Ammon's horn (tissue), 1 donor: ENCODE measurements at regions not wholly inside any gene's neighbourhood (a gene's known extent, or its start where the extent isn't known, plus 50 kb on each side); places are given as distances from the start of the nearest gene placed in this dataset.

Experiments
- DNase-seq: peaks from one replicate; pipeline ENCODE4 v3.0.0-alpha.2; 2016; ENCODE audit warnings: low spot score

DNA sequence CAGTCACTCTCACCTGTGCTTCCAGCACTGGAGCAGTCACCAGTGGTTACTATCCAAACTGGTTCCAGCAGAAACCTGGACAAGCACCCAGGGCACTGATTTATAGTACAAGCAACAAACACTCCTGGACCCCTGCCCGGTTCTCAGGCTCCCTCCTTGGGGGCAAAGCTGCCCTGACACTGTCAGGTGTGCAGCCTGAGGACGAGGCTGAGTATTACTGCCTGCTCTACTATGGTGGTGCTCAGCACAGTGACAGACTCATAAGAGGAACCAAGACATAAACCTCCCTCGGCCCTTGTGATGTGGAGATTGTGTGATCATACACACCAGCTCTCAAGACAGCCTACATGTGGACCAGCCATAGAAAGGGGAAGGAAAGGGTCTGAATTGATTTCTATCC is 113.3 kb downstream of the ZNF280B start:
- no peak for DNase-seq

DNA sequence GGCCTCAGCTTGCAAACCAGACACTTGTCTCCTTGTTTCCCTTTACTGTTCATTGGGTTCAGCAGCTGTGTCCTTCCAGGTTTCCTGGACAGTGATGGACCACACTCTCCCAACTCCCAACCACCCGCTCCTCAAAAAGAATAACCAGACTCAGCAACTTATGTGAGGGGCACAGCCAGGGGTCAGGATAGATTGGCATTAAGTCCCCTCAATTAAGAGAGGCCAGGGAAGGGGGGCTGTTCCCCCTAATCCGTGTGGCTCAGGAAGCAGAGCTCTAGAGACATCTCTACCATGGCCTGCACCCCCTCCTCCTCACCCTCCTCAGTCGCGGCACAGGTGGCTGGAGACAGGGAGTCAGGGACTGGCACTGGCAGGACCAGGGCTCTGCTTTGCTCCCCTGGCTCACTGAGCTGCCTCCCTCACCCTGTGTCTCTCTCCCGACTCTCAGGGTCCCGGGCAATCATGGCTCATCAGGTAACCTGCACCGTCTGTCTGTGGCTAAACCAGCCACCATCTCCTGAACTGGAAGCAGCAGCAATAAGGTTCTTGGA is 111.7 kb downstream of the ZNF280B start:
- no peak for DNase-seq

DNA sequence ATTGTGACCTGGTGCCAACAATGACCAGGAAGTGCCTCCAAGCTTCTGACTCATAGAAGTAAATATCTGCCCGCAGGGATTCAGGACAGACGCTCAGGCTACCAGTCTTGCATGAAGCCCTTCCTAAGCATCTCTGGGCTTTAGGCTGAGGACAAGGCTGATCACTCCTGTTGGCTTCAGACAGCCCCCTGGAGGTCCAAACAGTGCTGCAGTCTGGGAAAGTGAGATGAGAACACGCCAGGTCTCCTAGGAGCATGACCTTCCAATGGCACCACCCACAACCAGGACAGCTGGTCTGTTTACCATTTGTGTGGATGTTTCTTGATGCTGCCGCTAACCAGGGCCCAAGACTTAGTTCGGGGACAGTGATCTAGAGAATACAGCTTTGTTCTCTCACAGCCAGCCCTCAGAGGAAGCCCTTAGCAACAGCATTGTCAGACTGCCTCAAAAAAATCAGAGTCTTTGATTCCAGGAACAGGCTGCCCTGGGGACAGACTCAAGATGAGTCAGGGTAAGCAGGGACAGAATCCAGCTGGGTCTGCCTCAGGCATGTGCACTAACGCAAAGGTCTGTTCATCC is 111.2 kb downstream of the ZNF280B start:
- peak; percentile 63 for DNase-seq

DNA sequence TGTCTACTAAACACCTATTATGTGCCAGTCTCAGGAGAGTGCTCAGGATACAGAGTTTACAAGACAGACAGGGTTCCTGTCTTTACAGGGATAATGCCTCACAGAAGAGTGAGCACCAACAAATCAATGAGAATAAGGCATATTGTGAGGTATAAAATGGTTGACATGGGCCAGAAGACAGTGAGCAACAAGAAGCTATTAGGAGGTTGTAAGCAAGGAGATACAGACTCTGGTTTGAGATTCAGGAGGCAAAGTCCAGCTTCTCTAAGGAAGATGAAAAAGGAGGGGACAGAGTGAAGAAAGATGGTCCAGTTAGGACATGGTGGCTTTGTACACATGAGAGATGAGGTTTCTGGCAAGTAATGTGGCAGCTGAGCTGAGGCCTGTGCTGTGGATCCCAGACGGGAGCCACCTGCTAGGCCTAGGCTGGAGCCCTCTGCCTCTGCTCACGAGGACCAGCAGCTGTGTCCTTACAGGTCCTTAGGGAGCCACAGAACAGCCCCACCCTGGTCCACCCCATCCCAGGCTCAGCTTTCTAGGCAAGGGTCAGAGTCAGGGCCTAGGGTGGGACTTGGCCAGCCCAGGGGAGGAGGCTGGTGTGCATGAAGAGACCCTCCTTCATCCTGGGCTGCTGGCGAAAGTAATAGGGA is 110.5 kb downstream of the ZNF280B start:
- DNase-seq, result no peak

DNA sequence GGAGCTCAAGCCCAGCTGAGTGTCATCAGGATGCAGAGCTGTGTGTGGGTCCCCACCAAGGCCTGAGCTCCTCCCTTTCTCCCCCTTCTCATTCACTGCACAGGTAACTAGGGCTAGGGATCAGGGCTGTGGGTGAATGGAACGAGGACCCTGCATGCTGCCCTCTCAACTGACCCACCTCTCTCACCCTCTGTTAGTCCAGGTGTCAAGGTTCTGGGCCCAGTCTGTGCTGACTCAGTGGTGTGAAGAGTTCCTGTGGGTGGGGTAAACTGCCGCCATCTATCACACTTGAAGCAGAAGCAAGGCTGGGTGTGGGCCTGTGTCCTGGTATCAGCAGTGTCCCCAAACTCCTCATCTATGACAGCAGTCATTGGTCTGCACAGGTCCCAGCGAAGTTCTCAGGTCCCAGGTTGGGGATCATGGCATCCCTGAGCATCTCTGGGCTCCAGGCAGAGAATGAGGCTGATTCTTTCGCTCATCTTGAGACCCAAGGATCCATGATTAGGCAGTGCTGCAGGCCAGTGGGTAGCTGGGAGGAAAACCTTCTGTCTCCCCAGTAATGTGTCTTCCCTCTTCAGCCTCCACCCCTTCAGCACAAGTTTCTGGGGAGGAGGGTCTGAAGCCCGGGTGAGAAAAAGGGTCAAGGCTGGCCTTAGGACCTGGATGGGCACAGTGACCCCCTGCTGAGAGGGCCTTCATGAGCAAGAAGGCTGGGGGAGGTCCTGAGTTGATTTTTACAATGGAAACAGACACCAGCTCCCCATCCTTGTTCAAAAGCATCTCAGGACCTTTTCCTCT is 109.8 kb downstream of the ZNF280B start:
- no peak for DNase-seq

DNA sequence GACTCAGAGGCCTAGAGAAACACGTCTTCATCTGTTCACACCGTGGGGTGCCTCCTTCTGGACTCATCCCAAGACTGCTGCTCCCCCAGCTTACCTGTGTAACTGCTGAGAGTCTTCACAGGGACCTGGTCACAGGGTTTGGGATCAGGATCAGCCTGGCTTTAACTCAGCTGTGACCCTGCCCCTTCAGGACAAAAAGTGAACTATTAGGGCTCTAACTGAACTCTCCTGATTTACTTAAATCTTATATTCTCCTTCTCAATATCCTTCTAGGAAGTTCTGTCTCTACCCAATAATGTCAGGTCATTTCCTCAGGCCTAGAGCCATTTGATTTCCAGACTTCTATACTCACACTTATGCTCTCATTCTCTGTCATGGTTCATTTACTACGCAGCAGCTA is 108.4 kb downstream of the ZNF280B start:
- DNase-seq, result no peak

DNA sequence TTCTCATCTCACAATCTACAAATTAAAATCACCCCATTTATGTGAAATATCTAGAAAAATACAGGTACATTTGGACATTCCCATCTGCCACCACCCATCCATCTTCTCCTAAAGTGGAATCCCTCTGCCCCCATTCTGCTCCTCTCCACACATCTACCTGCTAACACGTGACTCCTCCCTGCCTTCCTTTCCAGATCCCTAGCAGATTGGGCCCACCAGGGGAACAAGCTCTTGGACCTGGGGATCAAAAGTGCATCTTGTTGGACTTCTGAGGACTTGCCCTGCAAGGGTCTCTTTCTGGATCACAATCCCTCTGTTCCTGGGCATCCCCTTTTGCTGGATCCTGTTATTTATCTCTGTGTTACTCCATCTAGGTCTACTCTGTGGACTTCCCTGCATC is 107.6 kb downstream of the ZNF280B start:
- no peak for DNase-seq

DNA sequence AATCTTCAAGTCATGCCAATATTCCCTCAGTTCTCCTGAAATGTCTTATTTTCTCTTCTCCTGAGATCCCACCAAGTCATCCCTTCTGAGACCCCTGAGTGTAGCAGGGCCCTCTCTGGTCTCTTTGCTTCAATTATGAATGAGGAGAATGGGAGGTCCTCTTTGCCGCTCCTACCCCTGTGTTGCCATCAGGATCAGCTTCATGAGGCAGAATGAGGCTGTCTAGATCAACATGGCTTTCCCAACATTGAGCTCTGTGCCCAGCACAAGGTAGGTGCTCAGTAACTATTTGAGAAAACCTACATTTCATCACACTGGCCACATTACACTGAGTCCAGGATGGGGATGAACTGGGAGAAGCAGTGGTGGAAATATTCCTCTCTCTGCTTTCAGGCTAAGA is 107.2 kb downstream of the ZNF280B start:
- DNase-seq, result no peak

DNA sequence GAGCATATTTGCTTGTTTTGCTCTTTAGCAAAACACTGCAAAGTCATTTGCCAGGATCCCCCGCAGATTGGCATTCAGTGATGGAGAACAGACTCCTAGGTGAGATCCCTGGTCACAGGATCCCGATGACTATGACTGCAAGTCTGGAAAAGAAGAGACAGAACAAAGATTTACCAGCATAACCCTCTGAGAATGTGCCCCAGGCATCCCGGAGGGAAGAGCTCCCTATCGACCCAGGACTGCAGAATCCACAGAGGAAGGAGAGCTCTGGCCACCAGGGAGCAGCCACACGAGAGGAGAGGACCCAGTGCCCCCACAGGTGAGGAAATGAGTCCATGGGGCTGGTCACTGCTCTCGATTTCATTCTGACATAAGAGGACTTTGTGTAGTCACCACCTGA is 105.2 kb downstream of the ZNF280B start:
- DNase-seq, result no peak

DNA sequence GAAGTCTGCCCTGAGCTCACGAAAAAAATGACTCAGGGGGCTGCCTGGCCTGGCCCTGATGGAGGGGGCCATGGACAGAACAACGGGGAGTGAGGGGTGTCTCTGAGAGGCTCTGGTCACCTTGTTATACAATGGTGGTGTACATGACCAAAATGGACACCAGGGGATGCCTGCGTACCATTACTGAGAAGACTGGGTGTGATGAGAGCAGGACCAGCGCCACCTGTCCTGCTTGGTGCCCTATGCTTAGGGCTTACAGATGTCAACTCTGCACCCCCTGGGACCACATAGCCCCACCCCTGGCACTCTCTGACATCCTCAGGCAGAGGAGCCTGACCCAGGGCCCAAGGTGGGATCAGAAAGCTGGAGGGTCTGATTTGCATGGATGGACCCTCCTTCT is 104.8 kb downstream of the ZNF280B start:
- DNase-seq, result no peak

DNA sequence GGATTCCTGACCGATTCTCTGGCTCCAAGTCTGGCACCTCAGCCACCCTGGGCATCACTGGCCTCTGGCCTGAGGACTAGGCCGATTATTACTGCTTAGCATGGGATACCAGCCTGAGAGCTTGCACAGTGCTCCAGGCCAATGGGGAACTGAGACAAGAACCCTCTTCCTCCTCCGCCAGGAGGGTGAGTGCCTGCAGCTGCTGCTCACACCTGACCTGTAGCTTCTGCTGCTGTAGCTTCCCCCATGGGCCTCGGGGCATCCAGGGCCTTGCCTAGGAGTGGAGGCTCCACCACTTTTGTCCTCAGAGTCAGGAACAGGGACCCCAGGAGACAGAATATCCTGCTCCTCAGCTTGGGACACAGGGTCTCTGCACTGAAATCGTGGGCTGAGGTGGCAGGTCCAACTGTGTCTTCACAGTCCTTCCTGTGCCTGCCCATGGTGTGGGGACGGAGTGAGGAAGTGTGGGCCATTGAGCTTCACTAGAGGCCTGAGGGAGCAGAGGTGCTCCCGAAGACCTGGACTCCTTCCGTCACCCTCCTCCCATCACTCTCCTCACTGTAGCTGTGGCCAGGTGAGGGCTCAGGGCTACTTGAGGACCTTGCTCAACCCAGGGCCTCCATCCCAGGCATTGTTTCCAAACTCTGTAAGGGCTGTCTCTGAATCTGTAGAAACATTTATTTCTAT is 103.8 kb downstream of the ZNF280B start:
- DNase-seq, result no peak

DNA sequence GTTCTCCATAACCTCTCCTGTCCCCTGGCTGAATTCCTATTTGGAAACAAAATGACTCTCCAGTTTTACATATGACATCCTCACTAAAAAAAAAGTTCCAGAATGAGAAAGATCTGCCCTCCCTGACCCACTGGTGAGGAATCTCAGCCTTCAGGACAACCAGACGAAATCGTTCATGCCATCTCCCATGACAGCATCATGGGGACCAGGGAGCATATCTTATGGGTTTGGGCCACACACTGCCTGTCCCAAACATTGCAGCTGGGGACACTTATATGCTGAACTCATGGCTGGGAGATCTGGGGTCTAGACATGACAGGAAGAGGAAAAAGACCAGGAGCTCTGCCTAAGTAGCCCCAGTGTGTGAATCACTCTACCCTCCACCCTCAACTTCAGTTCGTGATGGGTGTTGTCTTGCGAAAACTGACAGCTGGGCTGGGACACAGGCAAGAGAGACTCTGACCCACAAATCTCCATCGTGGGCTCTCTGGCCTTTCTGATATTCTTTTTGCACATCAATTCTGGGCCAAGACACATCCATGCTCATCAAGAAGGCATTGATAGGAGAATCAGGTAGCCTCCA is 102.0 kb downstream of the ZNF280B start:
- no peak for DNase-seq

DNA sequence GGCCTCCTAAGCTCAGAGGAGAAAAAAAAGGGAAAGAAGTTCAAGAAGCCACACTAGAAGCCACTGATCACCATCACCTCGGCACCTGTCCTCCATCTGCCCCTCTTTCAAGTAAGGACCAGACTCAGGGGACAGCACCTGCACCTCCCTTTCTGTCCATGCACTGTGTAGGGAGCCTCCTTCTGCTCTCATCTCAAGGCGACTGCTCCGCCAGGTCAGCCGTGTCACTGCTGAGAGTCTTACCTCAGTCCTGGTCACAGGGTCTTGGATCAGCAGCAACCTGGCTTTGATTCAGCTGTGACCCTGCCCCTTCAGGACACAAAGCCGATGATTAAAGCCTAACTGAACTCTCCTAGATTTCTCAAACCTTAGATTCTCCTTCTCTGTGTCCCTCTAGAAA is 101.5 kb downstream of the ZNF280B start:
- no peak for DNase-seq

DNA sequence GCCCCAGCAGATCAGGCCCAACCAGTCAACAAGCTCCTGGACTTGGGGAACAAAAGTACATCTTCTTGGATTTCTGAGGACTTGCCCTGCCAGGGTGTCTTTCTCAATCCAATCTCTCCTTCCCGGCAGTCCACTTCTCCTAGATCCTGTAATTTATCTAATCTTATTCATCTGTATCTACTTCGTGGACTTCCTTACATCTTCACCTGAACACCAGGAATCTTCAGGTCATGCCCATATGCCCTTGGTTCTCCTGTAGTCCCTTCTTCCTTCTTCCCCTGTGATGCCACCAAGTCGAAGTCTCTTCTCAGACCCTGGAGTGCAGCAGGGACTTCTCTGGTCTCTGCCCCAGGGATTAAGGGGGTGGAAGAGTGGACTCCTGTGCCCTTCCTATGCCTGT is 100.3 kb downstream of the ZNF280B start:
- no peak for DNase-seq

DNA sequence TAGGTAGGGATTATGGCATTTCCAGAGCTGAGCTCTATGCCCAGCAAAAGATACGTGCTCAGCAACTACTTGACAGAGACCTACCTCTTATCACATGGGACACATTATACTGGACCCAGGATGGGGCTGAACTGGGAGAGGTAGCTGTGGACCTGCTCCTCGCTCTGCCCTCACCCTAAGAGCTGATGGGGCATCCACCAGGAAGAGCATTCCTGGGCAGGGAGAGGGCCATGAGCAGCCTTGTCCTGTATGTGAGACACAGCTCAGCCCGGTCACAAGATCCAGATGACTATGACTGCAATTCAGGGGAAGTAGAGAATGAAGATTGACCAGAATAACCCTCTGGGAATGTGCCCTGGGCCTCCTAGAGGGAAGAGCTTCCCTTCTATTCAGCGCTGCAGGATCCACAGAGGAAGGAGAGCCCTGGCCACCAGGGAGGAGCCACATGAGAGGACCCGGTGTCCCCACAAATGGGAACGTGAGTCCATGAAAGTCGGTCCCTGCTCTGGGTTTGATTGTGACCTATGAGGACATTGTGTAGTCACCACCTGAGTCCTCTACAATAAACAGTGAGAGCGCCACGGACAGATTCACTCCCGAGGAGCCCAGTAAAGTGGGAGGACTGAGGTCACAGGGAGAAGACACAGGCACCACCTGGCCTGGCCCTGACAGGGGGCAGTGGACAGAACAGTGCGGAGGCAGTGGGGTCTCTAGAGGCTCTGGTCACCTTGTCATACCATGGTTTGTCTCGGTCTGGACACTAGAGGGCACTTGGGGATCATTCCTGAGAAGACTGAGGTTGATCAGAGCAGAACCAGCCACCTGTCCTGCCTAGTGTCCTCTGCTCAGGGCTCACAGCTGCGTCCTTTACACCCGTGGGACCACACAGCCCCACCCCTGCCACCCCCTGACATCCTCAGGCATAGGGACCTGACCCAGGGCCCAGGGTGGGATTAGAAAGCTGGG is 99.5 kb downstream of the ZNF280B start:
- peak; percentile 28 for DNase-seq

DNA sequence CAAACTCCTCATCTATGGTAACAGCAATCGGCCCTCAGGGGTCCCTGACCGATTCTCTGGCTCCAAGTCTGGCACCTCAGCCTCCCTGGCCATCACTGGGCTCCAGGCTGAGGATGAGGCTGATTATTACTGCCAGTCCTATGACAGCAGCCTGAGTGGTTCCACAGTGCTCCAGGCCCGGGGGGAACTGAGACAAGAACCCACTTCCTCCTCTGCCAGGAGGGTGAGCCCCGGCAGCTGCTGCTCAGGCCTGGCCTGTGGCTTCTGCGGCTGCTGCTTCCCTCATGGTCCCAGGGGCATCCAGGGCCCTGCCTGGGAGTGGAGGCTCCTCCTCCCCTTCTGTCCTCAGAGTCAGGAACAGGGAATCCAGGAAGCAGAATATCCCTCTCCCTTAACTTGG is 98.4 kb downstream of the ZNF280B start:
- peak; percentile 57 for DNase-seq

DNA sequence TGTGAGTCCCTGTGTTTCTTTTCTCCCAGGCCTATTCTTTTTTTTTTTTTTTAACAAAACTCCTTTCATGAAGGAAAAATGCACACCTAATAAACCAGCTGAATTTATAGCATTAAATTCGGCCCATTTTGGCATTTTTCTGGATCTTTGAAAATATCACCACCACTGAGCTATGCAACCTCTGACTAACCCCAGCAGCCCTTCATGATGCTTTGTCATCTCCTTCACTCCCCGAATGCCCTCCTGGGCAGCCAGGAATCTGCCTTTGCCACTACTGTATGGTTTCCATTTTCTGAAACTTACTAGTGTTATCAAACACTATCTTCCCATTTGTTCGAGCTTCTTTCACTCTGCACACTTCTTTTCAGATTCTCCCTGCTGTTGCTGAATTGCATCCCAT is 97.9 kb downstream of the ZNF280B start:
- no peak for DNase-seq

DNA sequence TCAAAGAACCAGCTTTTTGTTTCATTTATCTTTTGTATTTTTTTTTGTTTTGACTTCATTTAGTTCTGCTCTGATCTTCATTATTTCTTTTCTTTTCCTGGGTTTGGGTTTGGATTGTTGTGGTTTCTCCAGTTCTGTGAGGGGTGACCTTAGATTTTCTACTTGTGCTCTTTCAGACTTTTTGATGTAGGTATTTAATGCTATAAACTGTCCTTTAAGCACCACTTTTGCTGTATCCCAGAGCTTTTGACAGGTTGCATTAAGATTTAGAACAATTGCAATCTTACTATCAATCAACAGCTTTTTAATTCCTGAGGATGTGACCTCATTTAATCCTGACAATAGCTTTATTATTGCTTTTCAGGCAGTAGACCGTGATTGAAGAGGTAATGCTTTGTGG is 94.3 kb downstream of the ZNF280B start:
- DNase-seq, result no peak

DNA sequence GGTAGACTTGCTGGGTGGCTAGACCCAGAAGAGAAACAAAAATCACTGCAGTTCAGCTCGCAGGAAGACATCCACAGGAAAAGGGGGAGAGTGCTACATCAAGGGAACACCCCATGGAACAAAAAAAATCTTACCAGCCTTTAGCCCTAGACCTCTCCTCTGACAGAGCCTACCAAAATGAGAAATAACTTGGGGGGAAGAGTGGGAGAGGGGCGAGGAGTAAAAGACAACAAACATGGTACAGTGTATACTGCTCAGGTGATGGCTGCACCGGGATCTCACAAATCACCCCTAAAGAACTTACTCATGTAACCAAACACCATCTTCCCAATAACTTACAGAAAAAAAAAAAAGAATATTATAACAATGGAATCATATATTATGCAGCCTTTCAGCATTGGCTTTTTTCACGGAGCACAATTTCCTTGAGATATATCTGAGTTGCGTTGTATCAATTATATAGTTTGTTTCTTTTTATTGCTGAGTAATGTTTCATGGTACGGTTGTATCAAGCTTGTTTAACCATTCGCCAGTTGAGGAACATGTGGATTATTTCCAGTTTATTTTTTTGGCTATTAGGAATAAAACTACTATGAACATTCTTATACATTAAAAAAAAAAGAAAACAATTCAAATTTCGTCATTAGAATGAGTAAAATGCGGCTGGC is 90.9 kb downstream of the ZNF280B start:
- no peak for DNase-seq

DNA sequence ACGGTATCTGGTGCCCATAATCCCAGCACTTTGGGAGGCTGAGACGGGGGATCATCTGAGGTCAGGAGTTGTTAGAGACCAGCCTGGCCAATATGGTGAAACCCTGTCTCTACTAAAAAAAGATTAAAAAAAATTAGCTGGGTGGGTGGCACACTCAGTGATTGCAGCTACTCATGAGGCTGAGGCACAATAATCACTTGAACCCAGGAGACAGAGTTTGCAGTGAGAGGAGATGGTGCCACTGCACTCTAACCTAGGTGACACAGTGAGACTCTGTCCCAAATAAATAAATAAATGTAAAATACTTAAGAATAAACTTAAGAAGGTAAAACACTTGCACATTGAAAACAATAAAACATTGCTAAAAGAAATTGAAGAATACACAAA is 90.4 kb downstream of the ZNF280B start:
- no peak for DNase-seq

DNA sequence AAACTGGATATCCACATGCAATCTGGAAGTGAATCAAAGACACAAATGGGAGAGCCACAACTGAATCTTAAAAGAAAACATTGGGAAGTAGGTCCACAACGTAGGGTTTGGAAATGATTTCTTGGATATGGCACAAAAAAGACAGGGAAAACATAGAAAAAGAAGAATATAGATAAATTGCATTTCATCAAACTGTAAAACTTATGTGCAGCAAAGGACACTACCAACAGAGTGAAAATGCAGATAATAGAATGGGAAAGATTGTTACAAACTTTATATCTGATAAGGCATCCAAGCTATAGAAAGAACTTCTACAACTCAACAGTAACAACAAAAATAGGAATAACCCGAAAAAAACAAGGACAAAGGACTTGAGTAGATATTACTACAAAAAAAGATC is 89.6 kb downstream of the ZNF280B start:
- no peak for DNase-seq
